ENCODE measurements at regions not wholly inside any gene's neighbourhood (a gene's known extent, or its start where the extent isn't known, plus 50 kb on each side); places are given as distances from the start of the nearest gene placed in this dataset.

- H4K8ac ChIP-seq (ENCODE audit: extremely low read depth, insufficient read depth, low read length): no peak overlapping the region
- ChIA-PET POLR2A (ENCODE audit: partially characterized antibody) (no interaction called here), CTCF (ENCODE audit: partially characterized antibody) (interaction anchor here (1.0 to 4.1 kb wide), 4 partner anchors 10 to 168 kb away, joined by 3 to 33 read pairs (median 4); partner anchors contain the start of gene CCNC)
- H3K27me3 ChIP-seq (replicated peaks in 1 of 4; ENCODE audit: control insufficient read depth in 3 of 4, extremely low read depth in 1 of 4, insufficient read depth in 3 of 4, low read length in 3 of 4): peaks cover 0 to 1% (median 0%) of the 10 kb centered on the region in 4 experiments; a peak in 1 of 7 replicates
- H3K23ac ChIP-seq (ENCODE audit: insufficient read length): no peak overlapping the region
- no peaks in the 10 kb centered on the region for H3K9me3 ChIP-seq (ENCODE audit: insufficient read depth in 2 of 2, low read depth in 1 of 2, low read length in 1 of 2)
- TF ChIP-seq SP2 (IDR thresholded peaks at IDR 0.05; ENCODE audit: low read length): no peak
- TF ChIP-seq, protein P1, sequence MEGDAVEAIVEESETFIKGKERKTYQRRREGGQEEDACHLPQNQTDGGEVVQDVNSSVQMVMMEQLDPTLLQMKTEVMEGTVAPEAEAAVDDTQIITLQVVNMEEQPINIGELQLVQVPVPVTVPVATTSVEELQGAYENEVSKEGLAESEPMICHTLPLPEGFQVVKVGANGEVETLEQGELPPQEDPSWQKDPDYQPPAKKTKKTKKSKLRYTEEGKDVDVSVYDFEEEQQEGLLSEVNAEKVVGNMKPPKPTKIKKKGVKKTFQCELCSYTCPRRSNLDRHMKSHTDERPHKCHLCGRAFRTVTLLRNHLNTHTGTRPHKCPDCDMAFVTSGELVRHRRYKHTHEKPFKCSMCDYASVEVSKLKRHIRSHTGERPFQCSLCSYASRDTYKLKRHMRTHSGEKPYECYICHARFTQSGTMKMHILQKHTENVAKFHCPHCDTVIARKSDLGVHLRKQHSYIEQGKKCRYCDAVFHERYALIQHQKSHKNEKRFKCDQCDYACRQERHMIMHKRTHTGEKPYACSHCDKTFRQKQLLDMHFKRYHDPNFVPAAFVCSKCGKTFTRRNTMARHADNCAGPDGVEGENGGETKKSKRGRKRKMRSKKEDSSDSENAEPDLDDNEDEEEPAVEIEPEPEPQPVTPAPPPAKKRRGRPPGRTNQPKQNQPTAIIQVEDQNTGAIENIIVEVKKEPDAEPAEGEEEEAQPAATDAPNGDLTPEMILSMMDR (IDR thresholded peaks at IDR 0.05; ENCODE audit: control extremely low read depth in 1 of 3, insufficient read depth in 1 of 3, low read depth in 1 of 3, low read length in 3 of 3): peak in 2 of 3 experiments; percentile 16 to 18; a peak in 2 of 4 replicates
- TF ChIP-seq GABPA (IDR thresholded peaks at IDR 0.05; ENCODE audit: borderline replicate concordance, insufficient read depth, low read length): no peak
- no peak for TF ChIP-seq POU5F1 (IDR thresholded peaks at IDR 0.05; ENCODE audit: low read depth, low read length)
- TF ChIP-seq ATF2 (IDR thresholded peaks at IDR 0.05; ENCODE audit: low read length): no peak
- peak; percentile 54 to 58 for TF ChIP-seq RAD21 (IDR thresholded peaks at IDR 0.05 in 1 of 2, conservative IDR thresholded peaks at IDR 0.05 in 1 of 2; ENCODE audit: low read depth in 2 of 2, low read length in 2 of 2)
- no peak for TF ChIP-seq TAF1 (IDR thresholded peaks at IDR 0.05; ENCODE audit: low read depth, low read length)
- H2BK15ac ChIP-seq (ENCODE audit: low read length): no peak overlapping the region
- no peak overlapping the region for H2BK12ac ChIP-seq (ENCODE audit: low read depth, low read length)
- H2BK120ac ChIP-seq (replicated peaks; ENCODE audit: low read depth, low read length): no peak overlapping the region
- no peaks in the 10 kb centered on the region for H4K20me1 ChIP-seq (replicated peaks in 1 of 2; ENCODE audit: control insufficient read depth in 1 of 2, insufficient read depth in 2 of 2, low read length in 2 of 2)
- H3K23me2 ChIP-seq (ENCODE audit: low read depth, low read length): no peaks in the 10 kb centered on the region
- 80% methylated on average over 1 of the region's 1 CpG; no CpG with 5 or more reads in 1 of the 2 experiments for WGBS, 2 experiments (ENCODE audit: extremely low coverage in 1 of 2, insufficient coverage in 1 of 2, insufficient read length in 1 of 2, insufficient replicate concordance in 2 of 2, low coverage in 1 of 2, low lambda C conversion rate in 2 of 2, missing lambda C conversion rate in 1 of 2)
- H3K79me2 ChIP-seq (ENCODE audit: control insufficient read depth in 1 of 2, insufficient read depth in 2 of 2, low read length in 2 of 2): no peaks in the 10 kb centered on the region
- H2AFZ ChIP-seq (ENCODE audit: low read length): no peak overlapping the region
- H3K18ac ChIP-seq (ENCODE audit: extremely low read depth, low read length): no peak overlapping the region
- FAIRE-seq (no peak), DNase-seq (ENCODE audit: low read depth in 1 of 2, low spot score in 2 of 2) (no peak)
- no peaks in the 10 kb centered on the region for H3K79me1 ChIP-seq (ENCODE audit: low read depth, low read length)
- no peak overlapping the region for H3K14ac ChIP-seq (ENCODE audit: insufficient read length)
- no peaks in the 10 kb centered on the region for H3K4me1 ChIP-seq (replicated peaks in 1 of 4; ENCODE audit: control insufficient read depth in 3 of 4, insufficient read depth in 4 of 4, low read length in 3 of 4)
- H3K9ac ChIP-seq (replicated peaks in 1 of 4; ENCODE audit: extremely low read depth in 1 of 4, low read depth in 3 of 4, low read length in 3 of 4): no peak overlapping the region
- no peak overlapping the region for H3K4ac ChIP-seq (replicated peaks; ENCODE audit: insufficient read length, low read depth, low read length)
- no peak overlapping the region for H3K4me3 ChIP-seq (ENCODE audit: extremely low read depth in 1 of 4, insufficient read depth in 2 of 4, low read depth in 3 of 4, low read length in 4 of 4)
- H3K36me3 ChIP-seq (ENCODE audit: control insufficient read depth in 2 of 4, insufficient read depth in 4 of 4, low read length in 3 of 4): no peaks in the 10 kb centered on the region
- no peak overlapping the region for H4K91ac ChIP-seq (replicated peaks; ENCODE audit: insufficient read length, low read length)
- no peak overlapping the region for H2BK20ac ChIP-seq (ENCODE audit: low read length)
- no peak overlapping the region for H3K4me2 ChIP-seq (ENCODE audit: insufficient read depth in 1 of 2, low read depth in 2 of 2, low read length in 2 of 2)
- H3K56ac ChIP-seq (replicated peaks; ENCODE audit: insufficient read length, low read depth, low read length): no peak overlapping the region
- H4K5ac ChIP-seq (ENCODE audit: insufficient read length, low read depth, low read length): no peak overlapping the region
- no peak overlapping the region for H2BK5ac ChIP-seq (ENCODE audit: low read depth, low read length)
- no peak overlapping the region for H2AK5ac ChIP-seq (ENCODE audit: low read depth, low read length)
- H3K27ac ChIP-seq (ENCODE audit: low read depth, low read length): no peak overlapping the region
These were observed 129.7 kb downstream of the PRDM13 start for GRCh38 chr6:99736302-99736701.

Measured in H1 (cell line).